Suprapubic skin (tissue), 3 donors: ENCODE measurements at regions not wholly inside any gene's neighbourhood (a gene's known extent, or its start where the extent isn't known, plus 50 kb on each side); places are given as distances from the start of the nearest gene placed in this dataset.

Source experiments
- CTCF ChIP-seq, 2 donors: fragments of 200-600 bp in 1 of 2; fragments of 450-650 bp in 1 of 2; sonication (generic) in 1 of 2; IDR thresholded peaks; one replicate each; pipeline ENCODE4 v1.5.1; 2016 to 2019; ENCODE audit warnings: antibody characterized with exemption in 2 of 2, mild to moderate bottlenecking in 1 of 2, moderate library complexity in 1 of 2
- EP300 ChIP-seq: sonication (generic); formaldehyde crosslinking; IDR thresholded peaks from one replicate; pipeline ENCODE4 v1.6.1; 2017; ENCODE audit warnings: antibody characterized with exemption

DNA sequence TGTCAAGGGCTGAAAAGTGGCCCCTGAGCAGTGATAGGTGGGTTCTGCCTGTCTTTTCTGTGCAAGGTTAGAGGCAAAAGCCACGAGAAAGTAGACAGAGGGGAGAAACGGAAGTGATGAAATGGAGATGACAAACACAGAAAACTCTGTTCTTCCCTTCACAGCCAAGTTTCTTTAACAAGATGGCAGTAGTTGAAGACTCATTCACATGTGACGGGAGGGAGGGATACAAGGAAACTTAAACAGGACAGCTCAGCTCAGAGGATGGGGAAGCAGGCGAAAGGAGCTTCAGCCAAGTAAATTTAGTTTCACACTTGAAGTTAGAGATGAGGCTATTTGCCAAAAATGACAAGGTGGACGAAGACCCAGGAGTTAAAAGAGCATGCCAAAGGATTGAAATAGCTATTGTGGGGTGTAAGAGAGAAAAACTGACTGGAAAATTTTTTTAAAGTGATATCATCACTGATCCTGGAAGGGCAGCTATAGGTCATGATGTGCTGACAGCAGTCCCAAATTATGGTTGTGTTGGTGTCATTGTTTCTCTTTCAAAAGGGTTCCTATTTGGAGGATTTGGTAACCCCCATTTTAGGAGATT lies 347.9 kb downstream of the EFNB2 start:
- no peak for TF ChIP-seq CTCF (IDR thresholded peaks at IDR 0.05)
- no peak for TF ChIP-seq EP300
